Activated naive CD4-positive, alpha-beta T cell treated with anti-CD3 and anti-CD28 coated beads, Interleukin-2, amount 50 U/mL, for 72 hours (primary cell): ENCODE measurements at regions not wholly inside any gene's neighbourhood (a gene's known extent, or its start where the extent isn't known, plus 50 kb on each side); places are given as distances from the start of the nearest gene placed in this dataset.

ENCODE experiments used
- ATAC-seq, 2 donors: fragments of 150-1000 bp; cut with Tn5 transposase; 2 replicates each; pipeline ENCODE4 v1.10.0; 2021; ENCODE audit warnings: mild to moderate bottlenecking in 2 of 2, moderate library complexity in 2 of 2
- DNase-seq, 2 donors: peaks; one replicate each; pipeline ENCODE4 v3.0.0; 2021 to 2022; ENCODE audit warnings: low spot score in 2 of 2
- H3K27ac Mint-ChIP-seq, 2 donors: one replicate each; pipeline ENCODE4 v1.8.0; 2022; ENCODE audit warnings: mild to moderate bottlenecking in 2 of 2, mixed read lengths in 2 of 2
- H3K36me3 Mint-ChIP-seq, 2 donors: one replicate each; pipeline ENCODE4 v1.8.0; 2022; ENCODE audit warnings: mixed read lengths in 2 of 2
- H3K9me3 Mint-ChIP-seq, 2 donors: one replicate each; pipeline ENCODE4 v1.8.0; 2022; ENCODE audit warnings: mixed read lengths in 2 of 2

- Mint-ChIP-seq H3K9me3 (no peaks in the 10 kb centered on the region), H3K36me3 (no peaks in the 10 kb centered on the region), H3K27ac (no peak overlapping the region)
- no peak for ATAC-seq
- DNase-seq, result no peak
Observed at GRCh38 chr4:110751183-110751582, 128.3 kb upstream of the PITX2 start.

- no peak overlapping the region for H3K27ac Mint-ChIP-seq
- ATAC-seq (no peak), DNase-seq (no peak)
- no peaks in the 10 kb centered on the region for H3K9me3 Mint-ChIP-seq
- no peaks in the 10 kb centered on the region for H3K36me3 Mint-ChIP-seq
Observed at GRCh38 chr4:110751986-110752385, 129.1 kb upstream of the PITX2 start.

- Mint-ChIP-seq H3K9me3 (no peaks in the 10 kb centered on the region), H3K36me3 (no peaks in the 10 kb centered on the region), H3K27ac (no peak overlapping the region)
- DNase-seq, result no peak
- ATAC-seq, result no peak
Observed at GRCh38 chr4:110753466-110753865, 130.6 kb upstream of the PITX2 start.

GRCh38 chr4:110754716-110755115 lies 131.8 kb upstream of the PITX2 start:
- no peak for ATAC-seq
- Mint-ChIP-seq H3K36me3 (no peaks in the 10 kb centered on the region), H3K27ac (no peak overlapping the region), H3K9me3 (no peaks in the 10 kb centered on the region)
- DNase-seq, result no peak

- Mint-ChIP-seq H3K9me3 (peaks cover 17 to 21% of the 10 kb centered on the region in 2 donors), H3K27ac (no peak overlapping the region), H3K36me3 (no peaks in the 10 kb centered on the region)
- DNase-seq (no peak), ATAC-seq (no peak)
Observed at GRCh38 chr4:110769578-110769977, 146.7 kb upstream of the PITX2 start.

- H3K27ac Mint-ChIP-seq, result no peak overlapping the region
- peaks cover 17 to 21% of the 10 kb centered on the region in 2 donors for H3K9me3 Mint-ChIP-seq
- no peak for ATAC-seq
- no peak for DNase-seq
- no peaks in the 10 kb centered on the region for H3K36me3 Mint-ChIP-seq
Observed at GRCh38 chr4:110770353-110770752, 147.5 kb upstream of the PITX2 start.

GRCh38 chr4:110778521-110778920 lies 155.6 kb upstream of the PITX2 start:
- Mint-ChIP-seq H3K27ac (no peak overlapping the region), H3K9me3 (peaks cover 10 to 12% of the 10 kb centered on the region in 2 donors), H3K36me3 (no peaks in the 10 kb centered on the region)
- DNase-seq (no peak), ATAC-seq (no peak)

GRCh38 chr4:110780538-110780937 lies 157.7 kb upstream of the PITX2 start:
- ATAC-seq, result no peak

GRCh38 chr4:110781944-110782343 lies 159.1 kb upstream of the PITX2 start:
- peaks cover 10 to 12% of the 10 kb centered on the region in 2 donors for H3K9me3 Mint-ChIP-seq
- ATAC-seq (no peak), DNase-seq (no peak)
- no peaks in the 10 kb centered on the region for H3K36me3 Mint-ChIP-seq
- H3K27ac Mint-ChIP-seq, result no peak overlapping the region

More at GRCh38 chr4:110780538-110780937, 157.7 kb upstream of the PITX2 start:
- Mint-ChIP-seq H3K27ac (no peak overlapping the region), H3K36me3 (no peaks in the 10 kb centered on the region), H3K9me3 (peaks cover 10 to 12% of the 10 kb centered on the region in 2 donors)
- no peak for DNase-seq

- H3K27ac Mint-ChIP-seq, result no peak overlapping the region
- DNase-seq (no peak), ATAC-seq (no peak)
- no peaks in the 10 kb centered on the region for H3K36me3 Mint-ChIP-seq
- H3K9me3 Mint-ChIP-seq, result peaks cover 0 to 4% of the 10 kb centered on the region in 2 donors
Observed at GRCh38 chr4:110787109-110787508, 164.2 kb upstream of the PITX2 start.

- DNase-seq (no peak), ATAC-seq (no peak)
- Mint-ChIP-seq H3K9me3 (peaks cover 0 to 4% of the 10 kb centered on the region in 2 donors), H3K36me3 (no peaks in the 10 kb centered on the region), H3K27ac (no peak overlapping the region)
Observed at GRCh38 chr4:110787707-110788106, 164.8 kb upstream of the PITX2 start.

GRCh38 chr4:110788302-110788701 lies 165.4 kb upstream of the PITX2 start:
- Mint-ChIP-seq H3K9me3 (peaks cover 0 to 4% of the 10 kb centered on the region in 2 donors), H3K27ac (no peak overlapping the region), H3K36me3 (no peaks in the 10 kb centered on the region)
- no peak for ATAC-seq
- DNase-seq, result no peak

- Mint-ChIP-seq H3K27ac (no peak overlapping the region), H3K9me3 (peaks cover 0 to 4% of the 10 kb centered on the region in 2 donors), H3K36me3 (no peaks in the 10 kb centered on the region)
- no peak for DNase-seq
- no peak for ATAC-seq
Observed at GRCh38 chr4:110792036-110792435, 169.2 kb upstream of the PITX2 start.

- H3K27ac Mint-ChIP-seq, result no peak overlapping the region
- peaks cover 4 to 7% of the 10 kb centered on the region in 2 donors for H3K9me3 Mint-ChIP-seq
- ATAC-seq (no peak), DNase-seq (no peak)
- H3K36me3 Mint-ChIP-seq, result no peaks in the 10 kb centered on the region
Observed at GRCh38 chr4:110793381-110793801, 170.5 kb upstream of the PITX2 start.

- Mint-ChIP-seq H3K9me3 (peaks cover 5 to 7% of the 10 kb centered on the region in 2 donors), H3K36me3 (peaks cover 0 to 5% of the 10 kb centered on the region in 2 donors), H3K27ac (no peak overlapping the region)
- DNase-seq (no peak), ATAC-seq (no peak)
Observed at GRCh38 chr4:110793890-110794554, 171.1 kb upstream of the PITX2 start.

- Mint-ChIP-seq H3K27ac (no peak overlapping the region), H3K9me3 (peaks cover 7 to 8% of the 10 kb centered on the region in 2 donors), H3K36me3 (peaks cover 0 to 6% of the 10 kb centered on the region in 2 donors)
- DNase-seq (no peak), ATAC-seq (no peak)
Observed at GRCh38 chr4:110795971-110796370, 173.1 kb upstream of the PITX2 start.

- peaks cover 0 to 6% of the 10 kb centered on the region in 2 donors for H3K36me3 Mint-ChIP-seq
- ATAC-seq (no peak), DNase-seq (no peak)
- peaks cover 8 to 11% of the 10 kb centered on the region in 2 donors for H3K9me3 Mint-ChIP-seq
- H3K27ac Mint-ChIP-seq, result no peak overlapping the region
Observed at GRCh38 chr4:110797486-110797885, 174.6 kb upstream of the PITX2 start.

GRCh38 chr4:110798687-110799086 lies 175.8 kb upstream of the PITX2 start:
- Mint-ChIP-seq H3K36me3 (peaks cover 0 to 6% of the 10 kb centered on the region in 2 donors), H3K27ac (peak overlapping the region in 1 of 2 donors; percentile 84), H3K9me3 (peaks cover 8 to 11% of the 10 kb centered on the region in 2 donors)
- ATAC-seq (no peak), DNase-seq (no peak)
